ENCODE measurements at regions not wholly inside any gene's neighbourhood (a gene's known extent, or its start where the extent isn't known, plus 50 kb on each side); places are given as distances from the start of the nearest gene placed in this dataset.

GRCh38 chr4:35459045-35459444 is 785.3 kb downstream of the ARAP2 start:
- Histone ChIP-seq H3K4me3 (no peak overlapping the region), H3K4me1 (no peaks in the 10 kb centered on the region), H3K27me3 (no peaks in the 10 kb centered on the region), H3K27ac (no peak overlapping the region), H3K36me3 (no peaks in the 10 kb centered on the region), H3K9me3 (no peaks in the 10 kb centered on the region)
- DNase-seq (no peak), ATAC-seq (ENCODE audit: low FRiP score in 2 of 2) (no peak)
- TF ChIP-seq EP300 (IDR thresholded peaks at IDR 0.05) (no peak), POLR2AphosphoS5 (IDR thresholded peaks at IDR 0.05) (no peak), CTCF (IDR thresholded peaks at IDR 0.05) (no peak), POLR2A (IDR thresholded peaks at IDR 0.05) (no peak)

GRCh38 chr4:35461931-35462659 is 782.2 kb downstream of the ARAP2 start:
- Histone ChIP-seq H3K27ac (no peak overlapping the region), H3K4me3 (no peak overlapping the region), H3K27me3 (no peaks in the 10 kb centered on the region), H3K9me3 (no peaks in the 10 kb centered on the region), H3K36me3 (no peaks in the 10 kb centered on the region), H3K4me1 (no peaks in the 10 kb centered on the region)
- 69 to 72% methylated on average over 4 to 5 of the region's 5 CpGs for WGBS, 2 donors
- no peak for DNase-seq
- no peak for TF ChIP-seq CTCF (IDR thresholded peaks at IDR 0.05)
- TF ChIP-seq EP300 (IDR thresholded peaks at IDR 0.05) = no peak
- no peak for ATAC-seq (ENCODE audit: low FRiP score in 2 of 2)

GRCh38 chr4:35463251-35463952 is 780.9 kb downstream of the ARAP2 start:
- 87 to 94% methylated on average over 19 of the region's 19 CpGs for WGBS, 2 donors
- no peaks in the 10 kb centered on the region for H3K9me3 ChIP-seq
- H3K27me3 ChIP-seq = no peaks in the 10 kb centered on the region
- no peak for ATAC-seq (ENCODE audit: low FRiP score in 2 of 2)
- H3K4me1 ChIP-seq = no peaks in the 10 kb centered on the region
- H3K4me3 ChIP-seq = no peak overlapping the region
- no peak for TF ChIP-seq EP300 (IDR thresholded peaks at IDR 0.05)
- TF ChIP-seq POLR2A (IDR thresholded peaks at IDR 0.05) = no peak
- TF ChIP-seq POLR2AphosphoS5 (IDR thresholded peaks at IDR 0.05) = no peak
- TF ChIP-seq CTCF (IDR thresholded peaks at IDR 0.05) = no peak
- no peak for DNase-seq
- no peaks in the 10 kb centered on the region for H3K36me3 ChIP-seq
- H3K27ac ChIP-seq = no peak overlapping the region

- no peaks in the 10 kb centered on the region for H3K9me3 ChIP-seq
- H3K4me3 ChIP-seq = no peak overlapping the region
- DNase-seq = no peak
- H3K27ac ChIP-seq = no peak overlapping the region
- H3K27me3 ChIP-seq = no peaks in the 10 kb centered on the region
- no peaks in the 10 kb centered on the region for H3K36me3 ChIP-seq
- H3K4me1 ChIP-seq = no peaks in the 10 kb centered on the region
- ATAC-seq (ENCODE audit: low FRiP score in 2 of 2) = no peak
- TF ChIP-seq POLR2A (IDR thresholded peaks at IDR 0.05) (no peak), EP300 (IDR thresholded peaks at IDR 0.05) (no peak), CTCF (IDR thresholded peaks at IDR 0.05) (no peak), POLR2AphosphoS5 (IDR thresholded peaks at IDR 0.05) (no peak)
These were observed 779.3 kb downstream of the ARAP2 start for GRCh38 chr4:35464964-35465528.
